Natural killer cell (primary cell): ENCODE measurements at regions not wholly inside any gene's neighbourhood (a gene's known extent, or its start where the extent isn't known, plus 50 kb on each side); places are given as distances from the start of the nearest gene placed in this dataset.
"Not testable (repeated sequence)": the region's sequence is repeated elsewhere in the genome, so short reads cannot be mapped to it uniquely, and the experiment has no call there.

Experiments
- ATAC-seq, 3 donors: fragments of 150-1000 bp in 2 of 3; fragments of 200-7000 bp in 1 of 3; cut with Tn5 transposase; 1 replicate in 1 of 3; 2 replicates in 2 of 3; pipeline ENCODE4 v1.10.0; 2021; ENCODE audit warnings: mild to moderate bottlenecking in 2 of 3, moderate library complexity in 2 of 3
- DNase-seq, 2 donors: peaks; one replicate each; pipeline versions ENCODE4 v3.0.0 to v3.0.0-alpha.2; 2013 to 2021; ENCODE audit warnings: mixed read lengths in 1 of 2
- H3K27ac ChIP-seq: one replicate; pipeline ENCODE4 v1.5.1; 2013; ENCODE audit warnings: mild to moderate bottlenecking, low read length
- H3K27me3 ChIP-seq: one replicate; pipeline ENCODE4 v1.6.1; 2013; ENCODE audit warnings: low read length; ENCODE audit not compliant: control insufficient read depth, insufficient read depth
- H3K36me3 ChIP-seq: one replicate; pipeline ENCODE4 v1.6.1; 2013; ENCODE audit warnings: low read length; ENCODE audit not compliant: control insufficient read depth, insufficient read depth
- H3K4me1 ChIP-seq: one replicate; pipeline ENCODE4 v1.6.1; 2013; ENCODE audit warnings: low read length; ENCODE audit not compliant: control insufficient read depth, insufficient read depth
- H3K4me3 ChIP-seq: one replicate; pipeline ENCODE4 v1.5.1; 2013; ENCODE audit warnings: low read length
- H3K9me3 ChIP-seq: one replicate; pipeline ENCODE4 v1.6.1; 2013; ENCODE audit warnings: low read length; ENCODE audit not compliant: control insufficient read depth, insufficient read depth
- H3K27ac Mint-ChIP-seq, 2 donors: one replicate each; pipeline ENCODE4 v1.8.0; 2022; ENCODE audit warnings: mild to moderate bottlenecking in 2 of 2, mixed read lengths in 2 of 2, moderate library complexity in 1 of 2
- H3K27me3 Mint-ChIP-seq, 2 donors: one replicate each; pipeline ENCODE4 v1.8.0; 2022; ENCODE audit warnings: low read depth in 2 of 2, mixed read lengths in 2 of 2
- H3K36me3 Mint-ChIP-seq: one replicate; pipeline ENCODE4 v1.8.0; 2022; ENCODE audit warnings: mixed read lengths
- H3K4me1 Mint-ChIP-seq, 2 donors: one replicate each; pipeline ENCODE4 v1.8.0; 2022; ENCODE audit warnings: mixed read lengths in 2 of 2
- H3K4me3 Mint-ChIP-seq: one replicate; pipeline ENCODE4 v1.8.0; 2022; ENCODE audit warnings: mild to moderate bottlenecking, moderate library complexity, mixed read lengths
- H3K9me3 Mint-ChIP-seq, 2 donors: one replicate each; pipeline ENCODE4 v1.8.0; 2022; ENCODE audit warnings: mixed read lengths in 2 of 2
- WGBS: methylation state at CpG from one replicate; pipeline ENCODE4 v1.1.7; 2013; ENCODE audit warnings: missing lambda C conversion rate; ENCODE audit not compliant: insufficient coverage; 5-methylcytosine and 5-hydroxymethylcytosine counted together
- intact Hi-C: fragments of 100-400 bp; cut with micrococcal nuclease; formaldehyde crosslinking; loops from one replicate; pipeline ENCODE4 v1.14.2; 2022

DNA sequence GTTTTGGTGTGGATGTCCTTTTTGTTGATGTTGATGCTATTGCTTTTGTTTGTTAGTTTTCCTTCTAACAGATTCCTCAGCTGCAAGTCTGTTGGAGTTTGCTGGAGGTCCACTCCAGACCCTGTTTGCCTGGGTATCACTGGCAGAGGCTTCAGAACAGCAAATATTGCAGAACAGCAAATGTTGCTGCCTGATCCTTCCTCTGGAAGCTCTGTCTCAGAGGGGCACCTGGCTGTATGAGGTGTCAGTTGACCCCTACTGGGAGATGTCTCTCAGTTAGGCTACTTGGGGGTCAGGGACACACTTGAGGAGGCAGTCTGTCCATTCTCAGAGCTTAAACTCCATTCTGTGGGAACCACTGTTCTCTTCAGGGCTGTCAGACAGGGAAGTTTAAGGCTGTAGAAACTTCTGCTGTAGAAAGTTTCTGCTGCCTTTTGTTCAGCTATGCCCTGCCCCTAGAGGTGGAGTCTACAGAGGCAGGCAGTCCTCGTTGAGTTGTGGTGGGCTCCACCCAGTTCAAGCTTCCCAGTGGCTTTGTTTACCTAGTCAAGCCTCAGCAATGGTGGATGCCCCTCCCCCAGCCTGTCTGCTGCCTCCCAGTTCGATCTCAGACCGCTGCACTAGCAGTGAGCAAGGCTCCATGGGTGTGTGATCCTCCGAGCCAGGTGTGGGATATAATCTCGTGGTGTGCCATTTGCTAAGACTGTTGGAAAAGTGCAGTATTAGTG lies 166.4 kb upstream of the TPTE start:
- H3K4me3 Mint-ChIP-seq, H3K36me3 ChIP-seq, H3K27ac Mint-ChIP-seq, H3K27ac ChIP-seq, H3K4me1 ChIP-seq, H3K27me3 ChIP-seq, H3K27me3 Mint-ChIP-seq, intact Hi-C loops, H3K4me1 Mint-ChIP-seq, DNase-seq, H3K4me3 ChIP-seq: not testable (repeated sequence)
- H3K36me3 Mint-ChIP-seq: peaks cover 47% of the 10 kb centered on the region
- WGBS: 41% methylated on average over 5 of the region's 5 CpGs
- peaks cover 23% of the 10 kb centered on the region for H3K9me3 ChIP-seq
- ATAC-seq: peak in 1 of 3 donors; percentile 12
- peaks cover 26 to 45% of the 10 kb centered on the region in 2 donors for H3K9me3 Mint-ChIP-seq

- intact Hi-C loops: not testable (repeated sequence)
- peaks cover 23 to 52% of the 10 kb centered on the region in 2 donors for H3K9me3 Mint-ChIP-seq
Measured at GRCh38 chr21:10359120-10359519, 162.3 kb upstream of the TPTE start.

DNA sequence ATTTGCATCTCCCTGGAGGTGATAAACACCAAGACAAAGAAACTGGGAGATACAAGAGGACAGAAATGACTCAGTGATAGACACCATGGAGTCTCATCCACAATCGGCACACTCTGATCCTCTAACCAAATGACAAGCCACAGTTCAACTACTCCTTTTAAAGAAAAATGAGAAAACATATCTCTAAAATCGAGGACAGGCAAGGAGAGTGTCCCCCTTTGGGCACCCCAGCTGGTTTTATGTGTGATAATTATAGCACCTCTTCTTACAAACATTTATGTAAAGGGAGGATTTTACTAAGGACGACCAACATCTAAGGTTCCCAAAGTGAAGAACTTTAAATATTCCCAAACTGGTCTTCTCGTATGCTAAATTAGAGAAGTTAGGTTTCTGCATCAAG lies 161.5 kb upstream of the TPTE start:
- H3K36me3 ChIP-seq, H3K27ac ChIP-seq, DNase-seq, H3K27me3 Mint-ChIP-seq, H3K4me3 Mint-ChIP-seq, H3K27me3 ChIP-seq, H3K4me1 Mint-ChIP-seq, ATAC-seq, H3K4me1 ChIP-seq, intact Hi-C loops, H3K27ac Mint-ChIP-seq, H3K4me3 ChIP-seq: not testable (repeated sequence)
- H3K9me3 ChIP-seq: peaks cover 22% of the 10 kb centered on the region
- 51% methylated on average over 2 of the region's 4 CpGs for WGBS
- H3K9me3 Mint-ChIP-seq: peaks cover 20 to 48% of the 10 kb centered on the region in 2 donors
- peaks cover 43% of the 10 kb centered on the region for H3K36me3 Mint-ChIP-seq

More at GRCh38 chr21:10359120-10359519, 162.3 kb upstream of the TPTE start:
- H3K27me3 Mint-ChIP-seq, ATAC-seq, H3K4me1 ChIP-seq, H3K27ac Mint-ChIP-seq, H3K4me1 Mint-ChIP-seq, H3K4me3 ChIP-seq, DNase-seq, H3K4me3 Mint-ChIP-seq, H3K36me3 ChIP-seq, H3K27me3 ChIP-seq, H3K27ac ChIP-seq: not testable (repeated sequence)
- WGBS: 81% methylated on average over 1 of the region's 2 CpGs
- H3K36me3 Mint-ChIP-seq: peaks cover 49% of the 10 kb centered on the region
- H3K9me3 ChIP-seq: peaks cover 24% of the 10 kb centered on the region

GRCh38 chr21:10361214-10361736 lies 160.1 kb upstream of the TPTE start:
- DNase-seq, H3K4me1 Mint-ChIP-seq, H3K27ac Mint-ChIP-seq, H3K27ac ChIP-seq, H3K27me3 Mint-ChIP-seq, H3K27me3 ChIP-seq, H3K4me3 Mint-ChIP-seq, H3K36me3 ChIP-seq, H3K4me1 ChIP-seq, H3K4me3 ChIP-seq, intact Hi-C loops: not testable (repeated sequence)
- ATAC-seq: peak in 2 of 3 donors; percentile 17 to 22
- H3K36me3 Mint-ChIP-seq: peaks cover 36% of the 10 kb centered on the region
- H3K9me3 Mint-ChIP-seq: peaks cover 19 to 46% of the 10 kb centered on the region in 2 donors
- peaks cover 20% of the 10 kb centered on the region for H3K9me3 ChIP-seq
- WGBS: no CpG with 5 or more reads among the region's 3 CpGs

DNA sequence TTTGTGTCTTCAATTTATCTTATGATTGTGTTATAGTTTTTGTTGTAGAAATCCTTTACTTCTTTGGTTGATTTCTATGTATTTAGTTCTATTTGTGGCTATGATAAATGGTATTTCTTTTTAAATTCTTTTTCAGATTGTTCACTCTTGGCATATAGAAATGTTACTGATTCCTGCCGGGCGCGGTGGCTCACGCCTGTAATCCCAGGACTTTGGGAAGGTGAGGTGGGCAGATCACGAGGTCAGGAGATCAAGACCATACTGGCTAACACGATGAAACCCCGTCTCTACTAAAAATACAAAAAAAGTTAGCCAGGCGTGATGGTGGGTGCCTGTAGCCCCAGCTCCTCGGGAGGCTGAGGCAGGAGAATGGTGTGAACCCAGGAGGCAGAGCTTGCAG lies 158.6 kb upstream of the TPTE start:
- H3K27me3 Mint-ChIP-seq, H3K27ac ChIP-seq, ATAC-seq, H3K4me3 ChIP-seq, DNase-seq, H3K4me1 ChIP-seq, intact Hi-C loops, H3K27ac Mint-ChIP-seq, H3K27me3 ChIP-seq, H3K36me3 ChIP-seq, H3K4me3 Mint-ChIP-seq, H3K4me1 Mint-ChIP-seq: not testable (repeated sequence)
- Mint-ChIP-seq H3K36me3 (peaks cover 31% of the 10 kb centered on the region), H3K9me3 (peaks cover 16 to 36% of the 10 kb centered on the region in 2 donors)
- 65% methylated on average over 9 of the region's 9 CpGs for WGBS
- H3K9me3 ChIP-seq: peaks cover 14% of the 10 kb centered on the region

GRCh38 chr21:10363321-10363720 lies 158.1 kb upstream of the TPTE start:
- peaks cover 13% of the 10 kb centered on the region for H3K9me3 ChIP-seq
- H3K27me3 Mint-ChIP-seq, H3K27ac ChIP-seq, DNase-seq, H3K4me3 Mint-ChIP-seq, H3K4me1 ChIP-seq, H3K4me3 ChIP-seq, intact Hi-C loops, H3K36me3 ChIP-seq, ATAC-seq, H3K4me1 Mint-ChIP-seq, H3K27ac Mint-ChIP-seq, H3K27me3 ChIP-seq: not testable (repeated sequence)
- H3K9me3 Mint-ChIP-seq: peaks cover 16 to 34% of the 10 kb centered on the region in 2 donors
- peaks cover 31% of the 10 kb centered on the region for H3K36me3 Mint-ChIP-seq

DNA sequence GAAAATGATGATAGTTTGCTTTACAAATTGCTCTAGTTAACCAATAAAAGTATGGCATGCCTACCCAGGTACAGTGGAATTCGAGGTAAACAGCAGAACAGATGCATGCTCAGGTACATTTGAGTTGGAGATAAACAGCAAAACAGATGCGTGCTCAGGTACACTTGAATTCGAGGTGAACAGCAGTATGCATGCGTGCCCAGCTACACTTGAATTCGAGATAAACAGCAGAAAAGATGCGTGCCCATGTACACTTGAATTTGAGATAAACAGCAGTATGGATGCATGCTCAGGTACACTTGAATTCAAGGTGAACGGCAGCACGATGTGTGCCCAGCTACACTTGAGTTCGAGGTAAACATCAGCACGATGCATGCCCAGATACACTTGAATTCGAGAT lies 155.2 kb upstream of the TPTE start:
- WGBS: 54% methylated on average over 5 of the region's 11 CpGs
- H3K36me3 ChIP-seq, ATAC-seq, intact Hi-C loops, H3K27me3 Mint-ChIP-seq, H3K4me1 ChIP-seq, H3K4me1 Mint-ChIP-seq, DNase-seq, H3K4me3 Mint-ChIP-seq, H3K4me3 ChIP-seq, H3K27ac ChIP-seq, H3K27me3 ChIP-seq, H3K27ac Mint-ChIP-seq: not testable (repeated sequence)
- H3K9me3 ChIP-seq: peaks cover 17% of the 10 kb centered on the region
- Mint-ChIP-seq H3K9me3 (peaks cover 12 to 25% of the 10 kb centered on the region in 2 donors), H3K36me3 (peaks cover 15% of the 10 kb centered on the region)

DNA sequence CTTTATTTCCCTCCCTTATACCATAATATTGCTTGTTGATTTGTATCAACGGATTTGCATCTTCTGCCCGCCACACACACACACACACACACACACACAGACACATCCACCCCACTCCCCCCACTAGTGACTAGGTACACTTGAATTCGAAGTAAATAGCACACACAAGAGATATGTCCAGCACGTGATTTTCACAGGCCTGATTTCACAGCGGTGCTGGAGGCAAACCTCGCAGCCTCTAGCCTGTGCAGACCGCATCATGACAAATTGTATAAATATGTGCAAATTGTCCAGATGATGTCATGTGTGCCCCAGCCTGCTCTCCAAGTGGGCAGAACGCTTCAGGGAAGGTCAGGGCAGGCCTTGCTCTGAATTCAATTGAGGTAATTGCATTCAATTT lies 153.8 kb upstream of the TPTE start:
- DNase-seq, H3K27me3 Mint-ChIP-seq, H3K4me3 ChIP-seq, H3K4me1 ChIP-seq, H3K27me3 ChIP-seq, H3K4me1 Mint-ChIP-seq, H3K36me3 ChIP-seq, intact Hi-C loops, H3K27ac Mint-ChIP-seq, H3K27ac ChIP-seq, H3K4me3 Mint-ChIP-seq, H3K36me3 Mint-ChIP-seq: not testable (repeated sequence)
- H3K9me3 Mint-ChIP-seq: peaks cover 6 to 13% of the 10 kb centered on the region in 2 donors
- peak in 2 of 3 donors; percentile 11 to 29 for ATAC-seq
- 52% methylated on average over 5 of the region's 8 CpGs for WGBS
- peaks cover 15% of the 10 kb centered on the region for H3K9me3 ChIP-seq
